H1 (cell line): ENCODE measurements at regions not wholly inside any gene's neighbourhood (a gene's known extent, or its start where the extent isn't known, plus 50 kb on each side); places are given as distances from the start of the nearest gene placed in this dataset.

Experiments used
- CTCF ChIA-PET: fragments of 300-600 bp; sonication (Branson Sonifier 250); formaldehyde crosslinking; loops from one replicate; lab custom pipeline; 2021; ENCODE audit not compliant: partially characterized antibody; lab: Charles Lee
- POLR2A ChIA-PET: fragments of 300-600 bp; sonication (Branson Sonifier 250); formaldehyde crosslinking; loops from one replicate; lab custom pipeline; 2021; ENCODE audit warnings: inconsistent platforms; ENCODE audit not compliant: partially characterized antibody; lab: Charles Lee
- DNase-seq, 2 experiments: peaks; one replicate each; pipeline versions ENCODE4 v3.0.0 to v3.0.0-alpha.2; 2010 to 2022; ENCODE audit warnings: low spot score in 2 of 2, low read depth in 1 of 2, mixed read lengths in 1 of 2
- FAIRE-seq: peaks from 2 replicates; lab custom pipeline; 2011; peaks lifted over from hg19 to GRCh38; lab: Jason Lieb, UNC
- H2AFZ ChIP-seq: 2 replicates; pipeline ENCODE4 v1.8.1; 2012; ENCODE audit warnings: low read length, inconsistent platforms
- H2AK5ac ChIP-seq: 2 replicates; pipeline ENCODE4 v1.6.1; 2013; ENCODE audit warnings: low read depth, low read length
- H2BK120ac ChIP-seq: replicated peaks from 2 replicates; pipeline ENCODE3; 2013; ENCODE audit warnings: low read depth, low read length, inconsistent platforms
- H2BK12ac ChIP-seq: 2 replicates; pipeline ENCODE4 v1.6.1; 2013; ENCODE audit warnings: low read depth, low read length
- H2BK15ac ChIP-seq: 2 replicates; pipeline ENCODE4 v1.6.1; 2013; ENCODE audit warnings: low read length
- H2BK20ac ChIP-seq: 2 replicates; pipeline ENCODE4 v1.6.1; 2013; ENCODE audit warnings: low read length
- H2BK5ac ChIP-seq: 2 replicates; pipeline ENCODE4 v1.6.1; 2013; ENCODE audit warnings: low read depth, low read length
- H3K14ac ChIP-seq: 2 replicates; pipeline ENCODE4 v1.6.1; 2013; ENCODE audit warnings: inconsistent platforms; ENCODE audit not compliant: insufficient read length
- H3K18ac ChIP-seq: 2 replicates; pipeline ENCODE4 v1.6.1; 2013; ENCODE audit warnings: low read length; ENCODE audit errors: extremely low read depth
- H3K23ac ChIP-seq: 2 replicates; pipeline ENCODE4 v1.6.1; 2013; ENCODE audit warnings: inconsistent platforms; ENCODE audit not compliant: insufficient read length
- H3K23me2 ChIP-seq: 2 replicates; pipeline ENCODE4 v1.6.1; 2013; ENCODE audit warnings: low read depth, low read length
- H3K27ac ChIP-seq: 2 replicates; pipeline ENCODE4 v1.6.1; 2011; ENCODE audit warnings: low read depth, low read length, inconsistent platforms
- H3K27me3 ChIP-seq, 4 experiments: replicated peaks in 1 of 4; 1 replicate in 1 of 4; 2 replicates in 3 of 4; pipeline versions ENCODE4 v1.6.1 to v1.8.1; 2011 to 2013; ENCODE audit warnings: low read length in 3 of 4, mild to moderate bottlenecking in 3 of 4, inconsistent platforms in 2 of 4, mixed read lengths in 2 of 4, moderate library complexity in 1 of 4; ENCODE audit not compliant: control insufficient read depth in 3 of 4, insufficient read depth in 3 of 4; ENCODE audit errors: extremely low read depth in 1 of 4
- H3K36me3 ChIP-seq, 4 experiments: 2 replicates each; pipeline versions ENCODE4 v1.6.1 to v1.8.1; 2011 to 2013; ENCODE audit warnings: mild to moderate bottlenecking in 4 of 4, low read length in 3 of 4, moderate library complexity in 2 of 4, control low read depth in 1 of 4, inconsistent platforms in 1 of 4; ENCODE audit not compliant: insufficient read depth in 4 of 4, control insufficient read depth in 2 of 4
- H3K4ac ChIP-seq: replicated peaks from 2 replicates; pipeline ENCODE3; 2013; ENCODE audit warnings: low read length, low read depth, mixed read lengths, inconsistent platforms; ENCODE audit not compliant: insufficient read length
- H3K4me1 ChIP-seq, 4 experiments: replicated peaks in 1 of 4; 1 replicate in 1 of 4; 2 replicates in 3 of 4; pipeline versions ENCODE4 v1.6.1 to v1.8.1; 2011 to 2013; ENCODE audit warnings: low read length in 3 of 4, inconsistent platforms in 2 of 4, mixed read lengths in 1 of 4; ENCODE audit not compliant: insufficient read depth in 4 of 4, control insufficient read depth in 3 of 4
- H3K4me2 ChIP-seq, 2 experiments: 2 replicates each; pipeline versions ENCODE4 v1.6.1 to v1.8.1; 2011 to 2013; ENCODE audit warnings: low read depth in 2 of 2, low read length in 2 of 2, control low read depth in 1 of 2, inconsistent platforms in 1 of 2, mild to moderate bottlenecking in 1 of 2; ENCODE audit not compliant: insufficient read depth in 1 of 2
- H3K4me3 ChIP-seq, 4 experiments: fragments of 200-600, 300-600 bp in 1 of 4; sonication (generic), shearing (Covaris generic), sonication (Bioruptor Twin) in 1 of 4; 2 replicates each; pipeline versions ENCODE4 v1.5.1 to v1.8.1; 2011 to 2016; ENCODE audit warnings: low read length in 4 of 4, low read depth in 3 of 4, control low read depth in 2 of 4, inconsistent platforms in 2 of 4, mild to moderate bottlenecking in 2 of 4, mixed read lengths in 1 of 4, moderate library complexity in 1 of 4; ENCODE audit not compliant: insufficient read depth in 2 of 4; ENCODE audit errors: extremely low read depth in 1 of 4
- H3K56ac ChIP-seq: replicated peaks from 2 replicates; pipeline ENCODE3; 2013; ENCODE audit warnings: low read depth, mild to moderate bottlenecking, mixed read lengths, low read length, inconsistent platforms; ENCODE audit not compliant: insufficient read length
- H3K79me1 ChIP-seq: 2 replicates; pipeline ENCODE4 v1.6.1; 2013; ENCODE audit warnings: low read depth, low read length, control low read depth
- H3K79me2 ChIP-seq, 2 experiments: 2 replicates each; pipeline versions ENCODE4 v1.6.1 to v1.8.1; 2012 to 2013; ENCODE audit warnings: low read length in 2 of 2, mild to moderate bottlenecking in 2 of 2, inconsistent platforms in 1 of 2; ENCODE audit not compliant: insufficient read depth in 2 of 2, control insufficient read depth in 1 of 2
- H3K9ac ChIP-seq, 4 experiments: replicated peaks in 1 of 4; 1 replicate in 1 of 4; 2 replicates in 3 of 4; pipeline versions ENCODE4 v1.6.1 to v1.8.1; 2011 to 2013; ENCODE audit warnings: low read depth in 3 of 4, low read length in 3 of 4, control low read depth in 2 of 4, mild to moderate bottlenecking in 2 of 4, moderate library complexity in 2 of 4, inconsistent platforms in 1 of 4; ENCODE audit errors: extremely low read depth in 1 of 4
- H3K9me3 ChIP-seq, 2 experiments: 2 replicates each; pipeline versions ENCODE4 v1.6.1 to v1.8.1; 2012 to 2013; ENCODE audit warnings: mild to moderate bottlenecking in 2 of 2, moderate library complexity in 2 of 2, control low read depth in 1 of 2, inconsistent platforms in 1 of 2, low read depth in 1 of 2, low read length in 1 of 2, mixed read lengths in 1 of 2; ENCODE audit not compliant: insufficient read depth in 2 of 2
- H4K20me1 ChIP-seq, 2 experiments: replicated peaks in 1 of 2; 2 replicates each; pipeline versions ENCODE3 to v1.8.1; 2011 to 2013; ENCODE audit warnings: inconsistent platforms in 2 of 2, low read length in 2 of 2, mild to moderate bottlenecking in 1 of 2; ENCODE audit not compliant: insufficient read depth in 2 of 2, control insufficient read depth in 1 of 2
- H4K5ac ChIP-seq: 2 replicates; pipeline ENCODE4 v1.6.1; 2013; ENCODE audit warnings: low read length, low read depth, mixed read lengths, inconsistent platforms; ENCODE audit not compliant: insufficient read length
- H4K8ac ChIP-seq: 2 replicates; pipeline ENCODE4 v1.8.0; 2013; ENCODE audit warnings: mild to moderate bottlenecking, moderate library complexity, low read length, inconsistent platforms; ENCODE audit not compliant: insufficient read depth; ENCODE audit errors: extremely low read depth
- H4K91ac ChIP-seq: replicated peaks from 2 replicates; pipeline ENCODE3; 2013; ENCODE audit warnings: low read length, mixed read lengths, inconsistent platforms; ENCODE audit not compliant: insufficient read length
- ASH2L ChIP-seq: fragments of 200-600, 300-600 bp; sonication (generic); IDR thresholded peaks from one replicate; pipeline ENCODE4 v1.7.1; 2017; ENCODE audit warnings: low read length
- EP300 ChIP-seq, 2 experiments: IDR thresholded peaks; 1 replicate in 1 of 2; 2 replicates in 1 of 2; pipeline ENCODE4 v1.6.1; 2011 to 2012; ENCODE audit warnings: low read depth in 2 of 2, low read length in 2 of 2, mild to moderate bottlenecking in 2 of 2, borderline replicate concordance in 1 of 2, inconsistent platforms in 1 of 2, moderate library complexity in 1 of 2
- JUND ChIP-seq: IDR thresholded peaks from 2 replicates; pipeline ENCODE4 v1.6.1; 2011; ENCODE audit warnings: mild to moderate bottlenecking, improper control_type of control experiment, low read length
- KDM1A ChIP-seq: fragments of 200-600, 300-600 bp; sonication (generic); IDR thresholded peaks from 2 replicates; pipeline ENCODE4 v1.7.1; 2016; ENCODE audit warnings: mild to moderate bottlenecking, low read length, borderline replicate concordance
- NANOG ChIP-seq: IDR thresholded peaks from 2 replicates; pipeline ENCODE4 v1.6.1; 2011; ENCODE audit warnings: low read length, low read depth, mild to moderate bottlenecking, inconsistent platforms; ENCODE audit not compliant: insufficient read depth, poor library complexity, severe bottlenecking
- NRF1 ChIP-seq: IDR thresholded peaks from 2 replicates; pipeline ENCODE4 v1.6.1; 2011; ENCODE audit warnings: mild to moderate bottlenecking, low read depth, low read length, improper control_type of control experiment
- POLR2AphosphoS5 ChIP-seq: IDR thresholded peaks from 2 replicates; pipeline ENCODE4 v1.6.1; 2011; ENCODE audit warnings: low read depth, low read length
- SIX5 ChIP-seq: IDR thresholded peaks from 2 replicates; pipeline ENCODE4 v1.6.1; 2011; ENCODE audit warnings: mild to moderate bottlenecking, low read depth, low read length
- TAF7 ChIP-seq: optimal IDR thresholded peaks from 2 replicates; pipeline ENCODE3; 2011; ENCODE audit warnings: low read depth, mild to moderate bottlenecking, inconsistent platforms, low read length, moderate library complexity, borderline replicate concordance
- TBP ChIP-seq: IDR thresholded peaks from 2 replicates; pipeline ENCODE4 v1.6.1; 2011; ENCODE audit warnings: low read depth, low read length, improper control_type of control experiment
- WGBS, 2 experiments: shearing (Covaris generic) in 1 of 2; methylation state at CpG; one replicate each; pipeline versions ENCODE4 v1.1.6 to v1.1.7; 2013 to 2015; ENCODE audit warnings: low lambda C conversion rate in 2 of 2, mixed read lengths in 2 of 2, inconsistent platforms in 1 of 2, low coverage in 1 of 2, missing lambda C conversion rate in 1 of 2; ENCODE audit not compliant: insufficient replicate concordance in 2 of 2, insufficient coverage in 1 of 2, insufficient read length in 1 of 2; ENCODE audit errors: extremely low coverage in 1 of 2, missing lambda C conversion rate in 1 of 2; 5-methylcytosine and 5-hydroxymethylcytosine counted together
- TF ChIP-seq, protein P1 (sequence below): IDR thresholded peaks from 2 replicates; pipeline ENCODE4 v1.6.1; 2012; ENCODE audit warnings: inconsistent platforms
- TF ChIP-seq, protein P2 (sequence below): IDR thresholded peaks from 2 replicates; pipeline ENCODE4 v1.6.1; 2012; ENCODE audit warnings: inconsistent platforms

DNA sequence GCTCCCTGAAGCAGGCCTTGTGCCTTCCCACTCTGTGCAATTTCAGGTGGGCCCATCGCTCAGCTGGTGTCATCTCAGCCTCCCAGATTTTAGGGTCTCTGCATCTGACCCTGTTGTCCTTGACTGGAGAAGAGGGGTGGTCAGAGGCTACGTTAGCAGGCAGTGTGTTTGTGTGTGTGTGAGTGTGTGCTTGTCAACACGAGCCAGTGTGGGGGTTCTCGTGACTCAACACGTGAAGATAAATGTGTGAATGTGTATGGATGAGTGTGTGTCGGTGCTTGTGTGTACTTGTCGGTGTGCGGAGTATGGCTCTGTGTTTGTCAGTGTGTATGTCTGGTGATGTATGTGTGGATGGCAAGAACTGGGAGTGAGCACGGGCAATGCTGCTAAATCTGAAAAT lies 142.6 kb upstream of the KLF4 start:
- CTCF ChIA-PET, result interaction anchor here (1.2 to 1.8 kb wide), 2 partner anchors 20 to 207 kb away, joined by 3 to 5 read pairs; no protein-coding TSS in a partner anchor
- H3K9me3 ChIP-seq, result no peaks in the 10 kb centered on the region
- peak overlapping the region; percentile 95 for H2BK20ac ChIP-seq
- WGBS, 2 experiments, result 89% methylated on average over 9 of the region's 9 CpGs; no CpG with 5 or more reads in 1 of the 2 experiments
- no peaks in the 10 kb centered on the region for H3K36me3 ChIP-seq
- H2AK5ac ChIP-seq, result peak overlapping the region; percentile 91; the same call in 1 of the 2 replicates
- no peak for TF ChIP-seq POLR2AphosphoS5
- TF ChIP-seq, protein P1, sequence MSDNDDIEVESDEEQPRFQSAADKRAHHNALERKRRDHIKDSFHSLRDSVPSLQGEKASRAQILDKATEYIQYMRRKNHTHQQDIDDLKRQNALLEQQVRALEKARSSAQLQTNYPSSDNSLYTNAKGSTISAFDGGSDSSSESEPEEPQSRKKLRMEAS, result no peak
- TF ChIP-seq TBP, result no peak
- no peak for TF ChIP-seq TAF7
- TF ChIP-seq KDM1A, result no peak
- TF ChIP-seq EP300 (IDR thresholded peaks at IDR 0.05; ENCODE audit: borderline replicate concordance in 1 of 2, low read depth in 2 of 2, low read length in 2 of 2), result no peak
- TF ChIP-seq, protein P2, sequence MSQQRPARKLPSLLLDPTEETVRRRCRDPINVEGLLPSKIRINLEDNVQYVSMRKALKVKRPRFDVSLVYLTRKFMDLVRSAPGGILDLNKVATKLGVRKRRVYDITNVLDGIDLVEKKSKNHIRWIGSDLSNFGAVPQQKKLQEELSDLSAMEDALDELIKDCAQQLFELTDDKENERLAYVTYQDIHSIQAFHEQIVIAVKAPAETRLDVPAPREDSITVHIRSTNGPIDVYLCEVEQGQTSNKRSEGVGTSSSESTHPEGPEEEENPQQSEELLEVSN, result no peak
- TF ChIP-seq NANOG, result no peak
- TF ChIP-seq ASH2L, result no peak
- no peak for TF ChIP-seq NRF1
- no peak for TF ChIP-seq SIX5
- TF ChIP-seq JUND, result no peak
- no peak overlapping the region for H3K23ac ChIP-seq
- H4K91ac ChIP-seq, result peak overlapping the region; percentile 39
- no peak overlapping the region for H3K4ac ChIP-seq
- no peak overlapping the region; a peak in 1 of 4 replicates for H3K4me2 ChIP-seq
- DNase-seq (no peak), FAIRE-seq (no peak)
- 0 out of 2 replicates have a peak overlapping the region, but pooled peaks have one; percentile 40 for H3K18ac ChIP-seq
- H4K8ac ChIP-seq, result no peak overlapping the region
- no peaks in the 10 kb centered on the region; the same call in 1 of the 2 replicates for H3K23me2 ChIP-seq
- no peak overlapping the region for H3K4me3 ChIP-seq
- POLR2A ChIA-PET, result no interaction called here
- H4K20me1 ChIP-seq, result no peaks in the 10 kb centered on the region
- H3K56ac ChIP-seq, result no peak overlapping the region
- no peak overlapping the region for H3K14ac ChIP-seq
- no peak overlapping the region for H3K27ac ChIP-seq
- H2AFZ ChIP-seq, result 0 out of 2 replicates have a peak overlapping the region, but pooled peaks have one; percentile 50
- no peaks in the 10 kb centered on the region for H3K79me2 ChIP-seq
- no peaks in the 10 kb centered on the region for H3K79me1 ChIP-seq
- peaks cover 0 to 6% (median 0%) of the 10 kb centered on the region in 4 experiments; a peak in 3 of 7 replicates for H3K27me3 ChIP-seq
- H4K5ac ChIP-seq, result no peak overlapping the region
- peak overlapping the region; percentile 89; the same call in 1 of the 2 replicates for H2BK15ac ChIP-seq
- H3K9ac ChIP-seq, result no peak overlapping the region
- H3K4me1 ChIP-seq, result peaks cover 9 to 18% (median 15%) of the 10 kb centered on the region in 4 experiments
- H2BK5ac ChIP-seq, result peak overlapping the region; percentile 61; the same call in 1 of the 2 replicates
- H2BK12ac ChIP-seq, result peak overlapping the region; percentile 96
- H2BK120ac ChIP-seq, result no peak overlapping the region
